GM12878 (cell line): ENCODE measurements at regions not wholly inside any gene's neighbourhood (a gene's known extent, or its start where the extent isn't known, plus 50 kb on each side); places are given as distances from the start of the nearest gene placed in this dataset.

Source experiments
- ATAC-seq: fragments of 200-7000 bp; cut with Tn5 transposase; 3 replicates; pipeline ENCODE4 v1.9.1; 2020; ENCODE audit warnings: mild to moderate bottlenecking, moderate library complexity
- BruUV-seq: library from RNA; stranded (reverse); fragments of 400-500 nt; replicated peaks from 2 replicates; lab custom pipeline; 2021; lab: Mats Ljungman, UMichigan
- CTCF ChIA-PET: fragments of 300-600 bp; sonication (Branson Sonifier 250); formaldehyde crosslinking; extraction: SDS; loops from one replicate; lab custom pipeline; 2021; ENCODE audit warnings: inconsistent platforms; lab: Yijun Ruan, JAX
- POLR2A ChIA-PET: fragments of 350-600 bp; formaldehyde crosslinking; extraction: SDS; loops from one replicate; lab custom pipeline; 2021; ENCODE audit warnings: inconsistent platforms; lab: Charles Lee
- RAD21 ChIA-PET: fragments of 300-600 bp; sonication (Branson Sonifier 250); formaldehyde crosslinking; loops from one replicate; lab custom pipeline; 2023; ENCODE audit warnings: antibody characterized with exemption; ENCODE audit not compliant: unreplicated experiment; lab: Charles Lee
- SMC1A ChIA-PET: fragments of 300-600 bp; sonication (Branson Sonifier 250); formaldehyde crosslinking; loops from one replicate; lab custom pipeline; 2023; ENCODE audit not compliant: unreplicated experiment, uncharacterized antibody; lab: Charles Lee
- DNase-seq: peaks from one replicate; pipeline ENCODE4 v3.0.0-alpha.2; 2011; ENCODE audit warnings: low read depth, low spot score
- FAIRE-seq: peaks from 3 replicates; lab custom pipeline; 2011; peaks lifted over from hg19 to GRCh38; lab: Jason Lieb, UNC
- H2AFZ ChIP-seq: 2 replicates; pipeline ENCODE4 v1.6.0; 2011; ENCODE audit warnings: low read depth, low read length, control low read depth; ENCODE audit not compliant: control insufficient read depth
- H3K27ac ChIP-seq: 2 replicates; pipeline ENCODE4 v1.5.1; 2011; ENCODE audit warnings: control low read depth; ENCODE audit not compliant: control insufficient read depth, insufficient read depth
- H3K27me3 ChIP-seq, 2 experiments: replicated peaks in 1 of 2; 2 replicates each; pipeline versions ENCODE4 v1.6.0 to v1.6.1; 2011; ENCODE audit warnings: low read length in 1 of 2; ENCODE audit not compliant: control insufficient read depth in 2 of 2, insufficient read depth in 2 of 2
- H3K36me3 ChIP-seq, 2 experiments: 2 replicates each; pipeline ENCODE4 v1.5.1; 2011; ENCODE audit warnings: low read length in 1 of 2; ENCODE audit not compliant: control insufficient read depth in 2 of 2, insufficient read depth in 2 of 2
- H3K4me1 ChIP-seq: 2 replicates; pipeline ENCODE4 v1.6.1; 2011; ENCODE audit warnings: mild to moderate bottlenecking, low read length, moderate library complexity, mixed read lengths; ENCODE audit not compliant: control insufficient read depth, insufficient read depth
- H3K4me2 ChIP-seq: 2 replicates; pipeline ENCODE4 v1.6.0; 2011; ENCODE audit warnings: control low read depth; ENCODE audit not compliant: control insufficient read depth, insufficient read depth
- H3K4me3 ChIP-seq: fragments of 200-600 bp; sonication (generic); 2 replicates; pipeline ENCODE4 v1.5.1; 2016
- H3K79me2 ChIP-seq: 2 replicates; pipeline ENCODE4 v1.6.0; 2011; ENCODE audit warnings: low read length; ENCODE audit not compliant: control insufficient read depth, insufficient read depth
- H3K9ac ChIP-seq: 2 replicates; pipeline ENCODE4 v1.8.0; 2011; ENCODE audit warnings: low read length, control low read depth, mixed read lengths; ENCODE audit not compliant: control insufficient read depth, insufficient read depth
- H3K9me3 ChIP-seq: replicated peaks from 3 replicates; pipeline ENCODE4 v1.5.1; 2011; ENCODE audit warnings: mild to moderate bottlenecking, low read length; ENCODE audit not compliant: control insufficient read depth, insufficient read depth
- H4K20me1 ChIP-seq: 2 replicates; pipeline ENCODE4 v1.6.0; 2011; ENCODE audit not compliant: control insufficient read depth, insufficient read depth
- CBFB ChIP-seq: IDR thresholded peaks from 2 replicates; pipeline ENCODE4 v1.6.1; 2016; ENCODE audit warnings: antibody characterized with exemption, low read depth
- CBX5 ChIP-seq: sonication (generic); IDR thresholded peaks from 2 replicates; pipeline ENCODE4 v1.6.1; 2016; ENCODE audit warnings: low read depth, moderate library complexity, mild to moderate bottlenecking, inconsistent platforms
- CEBPB ChIP-seq, 2 experiments: fragments of 150-350 bp in 1 of 2; IDR thresholded peaks; 2 replicates each; pipeline ENCODE4 v1.6.1; 2012 to 2014; ENCODE audit warnings: low read depth in 2 of 2, low read length in 2 of 2, borderline replicate concordance in 1 of 2, inconsistent platforms in 1 of 2
- CHD4 ChIP-seq: fragments of 200-600 bp; sonication (generic); IDR thresholded peaks from 2 replicates; pipeline ENCODE4 v1.6.1; 2016; ENCODE audit warnings: mild to moderate bottlenecking
- ESRRA ChIP-seq: IDR thresholded peaks from 2 replicates; pipeline ENCODE4 v1.6.1; 2012; ENCODE audit warnings: mild to moderate bottlenecking, low read length, improper control_type of control experiment
- FOXK2 ChIP-seq: fragments of 450-650 bp; IDR thresholded peaks from 2 replicates; pipeline ENCODE4 v1.6.1; 2017; ENCODE audit warnings: mild to moderate bottlenecking, moderate library complexity
- HDGF ChIP-seq: fragments of 450-650 bp; IDR thresholded peaks from 2 replicates; pipeline ENCODE4 v1.6.1; 2016; ENCODE audit warnings: antibody characterized with exemption
- IRF3 ChIP-seq: fragments of 450-650 bp; IDR thresholded peaks from 2 replicates; pipeline ENCODE4 v1.6.1; 2014; ENCODE audit warnings: mild to moderate bottlenecking
- MTA2 ChIP-seq: fragments of 450-650 bp; IDR thresholded peaks from 2 replicates; pipeline ENCODE4 v1.6.1; 2016; ENCODE audit warnings: low read depth, mild to moderate bottlenecking, moderate library complexity
- MXI1 ChIP-seq: fragments of 150-350 bp; IDR thresholded peaks from 2 replicates; pipeline ENCODE4 v1.6.1; 2011; ENCODE audit warnings: low read depth, mild to moderate bottlenecking, inconsistent platforms, low read length, improper control_type of control experiment
- NR2C2 ChIP-seq: IDR thresholded peaks from 2 replicates; pipeline ENCODE4 v1.6.1; 2011; ENCODE audit warnings: borderline replicate concordance, low read depth; ENCODE audit not compliant: control insufficient read depth, insufficient read length
- PML ChIP-seq: IDR thresholded peaks from 2 replicates; pipeline ENCODE4 v1.6.1; 2012; ENCODE audit warnings: low read length, inconsistent platforms
- POLR2A ChIP-seq: IDR thresholded peaks from 2 replicates; pipeline ENCODE4 v1.6.1; 2011; ENCODE audit warnings: low read depth, mild to moderate bottlenecking, low read length
- RAD21 ChIP-seq: IDR thresholded peaks from 2 replicates; pipeline ENCODE4 v1.6.1; 2011; ENCODE audit warnings: mild to moderate bottlenecking, low read depth, low read length, moderate library complexity; ENCODE audit not compliant: insufficient read depth
- RCOR1 ChIP-seq: conservative IDR thresholded peaks from 2 replicates; pipeline ENCODE4 v1.6.1; 2012; ENCODE audit warnings: low read depth, low read length, improper control_type of control experiment
- SMARCA5 ChIP-seq: fragments of 450-650 bp; IDR thresholded peaks from 2 replicates; pipeline ENCODE4 v1.6.1; 2017; ENCODE audit warnings: mild to moderate bottlenecking
- SREBF2 ChIP-seq: IDR thresholded peaks from 2 replicates; pipeline ENCODE4 v1.6.1; 2012; ENCODE audit warnings: mild to moderate bottlenecking, low read length
- TAF1 ChIP-seq: IDR thresholded peaks from 2 replicates; pipeline ENCODE4 v1.6.1; 2011; ENCODE audit warnings: mild to moderate bottlenecking, low read depth, low read length, borderline replicate concordance
- TCF7 ChIP-seq: IDR thresholded peaks from 2 replicates; pipeline ENCODE4 v1.6.1; 2014; ENCODE audit warnings: antibody characterized with exemption, borderline replicate concordance
- WGBS: methylation state at CpG from one replicate; pipeline ENCODE4 v1.1.6; 2016; ENCODE audit warnings: low lambda C conversion rate; ENCODE audit not compliant: insufficient replicate concordance, insufficient coverage; ENCODE audit errors: missing lambda C conversion rate; 5-methylcytosine and 5-hydroxymethylcytosine counted together
- in situ Hi-C: fragments of 300-500 bp; cut with MboI; formaldehyde crosslinking; loops from 9 replicates; pipeline ENCODE4 v1.14.3; 2018; ENCODE audit warnings: mixed read lengths
- intact Hi-C: fragments of 100-400 bp; cut with micrococcal nuclease; formaldehyde crosslinking; loops from one replicate; pipeline ENCODE4 v1.14.2; 2022; ENCODE audit not compliant: unreplicated experiment

GRCh38 chr1:60235275-60235674, 161.7 kb upstream of the C1orf87 start:
- RAD21 ChIA-PET: no interaction called here
- intact Hi-C loops: no loop called here
- WGBS: 11% methylated on average over 2 of the region's 2 CpGs
- CTCF ChIA-PET: no interaction called here
- SMC1A ChIA-PET: interaction anchor here (1.0 kb wide), 1 partner anchor 39 kb away, joined by 3 read pairs; no protein-coding TSS in a partner anchor
- Histone ChIP-seq H4K20me1 (no peaks in the 10 kb centered on the region), H3K9ac (no peak overlapping the region), H3K27ac (no peak overlapping the region), H3K9me3 (no peaks in the 10 kb centered on the region), H3K4me1 (no peaks in the 10 kb centered on the region), H3K79me2 (no peaks in the 10 kb centered on the region), H2AFZ (no peak overlapping the region), H3K4me2 (no peak overlapping the region), H3K36me3 (no peaks in the 10 kb centered on the region), H3K4me3 (no peak overlapping the region), H3K27me3 (no peaks in the 10 kb centered on the region)
- FAIRE-seq (no peak), DNase-seq (no peak), ATAC-seq (no peak)
- in situ Hi-C loops: no loop called here
- TF ChIP-seq POLR2A (no peak), CBFB (no peak), TAF1 (no peak), FOXK2 (no peak), RAD21 (no peak), RCOR1 (no peak), CBX5 (no peak), PML (no peak), CHD4 (no peak), NR2C2 (no peak), MXI1 (no peak), SREBF2 (no peak), ESRRA (no peak), TCF7 (no peak), IRF3 (no peak), CEBPB (IDR thresholded peaks at IDR 0.05; ENCODE audit: borderline replicate concordance in 1 of 2, low read depth in 2 of 2, low read length in 2 of 2) (no peak), SMARCA5 (no peak), MTA2 (no peak), HDGF (no peak)
- POLR2A ChIA-PET: no interaction called here
- no TSS peak for BruUV-seq
